PC-3 (cell line): ENCODE measurements at regions not wholly inside any gene's neighbourhood (a gene's known extent, or its start where the extent isn't known, plus 50 kb on each side); places are given as distances from the start of the nearest gene placed in this dataset.

Source experiments
- EZH2phosphoT487 ChIP-seq: fragments of 300-600 bp; sonication (generic); IDR thresholded peaks from 2 replicates; pipeline ENCODE4 v1.6.1; 2018; ENCODE audit warnings: mild to moderate bottlenecking, antibody characterized with exemption, low read length, borderline replicate concordance
- TF ChIP-seq, protein P1 (sequence below): fragments of 300-600 bp; sonication (generic); conservative IDR thresholded peaks from 2 replicates; pipeline ENCODE4 v1.5.1; 2017; ENCODE audit warnings: antibody characterized with exemption, low read depth, mild to moderate bottlenecking, low read length

DNA sequence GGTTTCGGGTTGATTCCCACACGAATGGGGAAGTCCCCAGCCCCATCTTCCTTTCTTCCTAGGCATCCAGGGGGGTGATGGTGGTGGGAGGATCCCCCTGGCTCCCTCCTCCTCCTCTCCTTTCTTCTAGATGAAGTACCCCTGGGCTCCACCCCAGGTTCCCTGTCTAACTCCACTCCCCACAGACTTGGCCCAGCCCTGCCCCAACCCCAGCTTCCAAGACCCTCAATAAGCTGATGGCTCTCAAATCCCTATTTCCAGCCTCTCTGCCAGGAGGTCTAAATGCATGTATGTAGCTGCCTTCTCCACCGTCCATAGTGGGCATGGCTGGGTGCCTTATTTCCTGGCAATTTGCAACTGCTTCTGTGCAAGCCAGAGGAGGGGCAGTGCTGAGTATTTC lies 383.7 kb downstream of the BCL11B start:
- TF ChIP-seq, protein P1, sequence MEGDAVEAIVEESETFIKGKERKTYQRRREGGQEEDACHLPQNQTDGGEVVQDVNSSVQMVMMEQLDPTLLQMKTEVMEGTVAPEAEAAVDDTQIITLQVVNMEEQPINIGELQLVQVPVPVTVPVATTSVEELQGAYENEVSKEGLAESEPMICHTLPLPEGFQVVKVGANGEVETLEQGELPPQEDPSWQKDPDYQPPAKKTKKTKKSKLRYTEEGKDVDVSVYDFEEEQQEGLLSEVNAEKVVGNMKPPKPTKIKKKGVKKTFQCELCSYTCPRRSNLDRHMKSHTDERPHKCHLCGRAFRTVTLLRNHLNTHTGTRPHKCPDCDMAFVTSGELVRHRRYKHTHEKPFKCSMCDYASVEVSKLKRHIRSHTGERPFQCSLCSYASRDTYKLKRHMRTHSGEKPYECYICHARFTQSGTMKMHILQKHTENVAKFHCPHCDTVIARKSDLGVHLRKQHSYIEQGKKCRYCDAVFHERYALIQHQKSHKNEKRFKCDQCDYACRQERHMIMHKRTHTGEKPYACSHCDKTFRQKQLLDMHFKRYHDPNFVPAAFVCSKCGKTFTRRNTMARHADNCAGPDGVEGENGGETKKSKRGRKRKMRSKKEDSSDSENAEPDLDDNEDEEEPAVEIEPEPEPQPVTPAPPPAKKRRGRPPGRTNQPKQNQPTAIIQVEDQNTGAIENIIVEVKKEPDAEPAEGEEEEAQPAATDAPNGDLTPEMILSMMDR = no peak
- no peak for TF ChIP-seq EZH2phosphoT487
